Fibroblast of the aortic adventitia (primary cell): ENCODE measurements at regions not wholly inside any gene's neighbourhood (a gene's known extent, or its start where the extent isn't known, plus 50 kb on each side); places are given as distances from the start of the nearest gene placed in this dataset.

Experiments used
- DNase-seq: peaks from one replicate; pipeline ENCODE4 v3.0.0-alpha.2; 2010; ENCODE audit warnings: low read depth
- H3K4me3 ChIP-seq: 2 replicates; pipeline ENCODE4 v1.5.1; 2011; ENCODE audit warnings: low read depth, mild to moderate bottlenecking, control low read depth, low read length, moderate library complexity
- CTCF ChIP-seq: IDR thresholded peaks from 2 replicates; pipeline ENCODE4 v1.5.1; 2011; ENCODE audit warnings: mild to moderate bottlenecking, low read length, control low read depth, inconsistent platforms; ENCODE audit not compliant: insufficient read depth

DNA sequence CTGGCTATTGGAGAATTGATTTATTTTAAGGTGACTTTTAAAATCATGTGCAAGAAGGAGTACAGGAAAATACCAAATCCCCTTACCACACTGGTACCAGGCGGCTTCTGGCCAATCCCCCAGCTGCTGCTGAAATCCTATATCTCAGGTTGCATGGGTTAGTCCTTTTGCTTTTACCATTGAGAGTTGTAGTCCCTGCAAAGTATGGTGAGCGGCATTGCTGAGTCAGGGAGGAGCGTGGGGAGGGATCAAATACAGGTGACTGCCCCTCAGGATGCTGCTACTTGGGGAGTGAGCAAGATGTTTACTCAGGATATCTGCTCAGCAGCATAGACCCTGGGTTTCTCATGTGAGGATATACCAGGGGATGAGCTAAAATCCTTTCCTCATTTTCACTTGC is 131.9 kb upstream of the STAC start:
- no peak overlapping the region for H3K4me3 ChIP-seq
- no peak for TF ChIP-seq CTCF
- no peak for DNase-seq

- H3K4me3 ChIP-seq = no peak overlapping the region
- no peak for TF ChIP-seq CTCF
- no peak for DNase-seq
Measured at GRCh38 chr3:36250191-36250590, 130.1 kb upstream of the STAC start.

DNA sequence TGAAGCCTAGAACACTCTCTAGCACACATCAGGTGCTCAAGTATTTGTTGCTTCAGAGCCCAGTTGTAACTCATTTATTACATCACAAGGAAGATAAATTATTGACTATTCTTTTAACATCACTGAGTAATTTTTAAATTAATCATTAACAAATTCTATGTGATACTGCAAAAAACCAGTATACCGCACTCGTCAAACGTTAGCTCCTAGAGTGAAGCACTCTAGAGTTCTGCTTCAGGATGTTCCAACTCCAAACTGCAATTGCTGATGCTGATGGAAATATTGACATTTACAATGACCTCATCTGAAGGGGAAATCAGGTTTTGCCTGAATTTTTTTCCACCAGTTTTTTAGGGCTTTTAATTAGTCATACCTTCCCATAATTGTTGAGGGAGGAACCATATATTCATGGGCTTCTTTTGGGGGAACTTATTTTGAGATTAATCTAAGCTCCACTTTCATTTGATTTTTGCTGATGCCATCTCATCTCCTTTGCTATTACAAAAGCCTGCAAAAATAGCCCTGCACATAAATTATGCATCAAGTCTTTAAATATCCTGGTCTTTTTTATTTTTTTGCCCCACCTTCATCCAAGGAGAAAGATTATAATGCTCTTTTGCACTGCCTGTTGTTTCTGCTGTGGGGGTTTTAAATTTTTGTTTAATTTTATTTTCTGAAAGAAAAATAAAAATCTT is 123.0 kb upstream of the STAC start:
- no peak overlapping the region for H3K4me3 ChIP-seq
- TF ChIP-seq CTCF = no peak

GRCh38 chr3:36258421-36258820 is 121.9 kb upstream of the STAC start:
- DNase-seq = no peak
- H3K4me3 ChIP-seq = no peak overlapping the region
- TF ChIP-seq CTCF = no peak

More for the DNA sequence above, 123.0 kb upstream of the STAC start:
- DNase-seq = no peak

DNA sequence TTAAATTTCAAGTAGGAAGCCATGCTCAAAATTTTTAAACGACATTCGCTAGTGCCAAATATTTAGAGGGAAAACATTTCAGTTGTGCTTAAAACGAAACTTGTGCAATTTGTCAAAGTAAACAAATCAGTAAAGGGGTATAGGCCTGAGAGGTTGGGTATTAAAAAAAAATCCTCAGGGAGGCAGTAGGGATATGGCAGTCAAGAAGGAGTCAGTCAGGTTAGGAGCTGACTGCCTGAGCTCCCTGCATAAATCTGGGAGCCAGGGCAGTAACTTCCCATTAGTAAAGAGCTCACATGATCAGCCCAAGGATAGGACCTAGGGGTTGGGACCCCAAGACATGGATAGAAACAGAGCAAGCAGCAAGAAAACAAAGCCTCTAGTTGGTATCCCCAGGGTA is 120.7 kb upstream of the STAC start:
- no peak overlapping the region for H3K4me3 ChIP-seq
- DNase-seq = no peak
- no peak for TF ChIP-seq CTCF

- H3K4me3 ChIP-seq = no peak overlapping the region
- DNase-seq = no peak
- TF ChIP-seq CTCF = no peak
Measured at GRCh38 chr3:36269274-36269673, 111.0 kb upstream of the STAC start.

GRCh38 chr3:36282766-36283165 is 97.5 kb upstream of the STAC start:
- H3K4me3 ChIP-seq = no peak overlapping the region
- no peak for DNase-seq
- TF ChIP-seq CTCF = no peak
